ENCODE measurements at regions not wholly inside any gene's neighbourhood (a gene's known extent, or its start where the extent isn't known, plus 50 kb on each side); places are given as distances from the start of the nearest gene placed in this dataset.

DNA sequence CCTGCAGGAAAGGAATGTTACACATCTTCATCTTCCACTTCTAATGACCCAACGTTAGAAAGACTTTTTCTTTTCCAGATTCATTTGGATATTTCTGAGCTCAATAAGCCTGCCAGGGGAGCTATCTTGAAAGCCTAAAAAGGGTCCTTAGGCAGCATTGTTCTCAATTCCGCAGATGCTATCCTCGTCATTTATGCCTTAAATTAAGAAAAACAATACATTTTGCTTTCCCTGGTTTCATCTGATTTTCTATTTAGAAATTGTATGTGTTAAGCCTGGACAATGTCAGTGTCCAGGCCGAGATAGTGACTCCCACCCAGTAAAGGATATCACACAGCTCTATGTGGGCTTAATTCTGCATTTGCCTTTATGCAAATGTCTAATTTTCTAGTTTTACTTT lies 721.3 kb downstream of the DIAPH3 start:
- no peak overlapping the region for H3K4me3 ChIP-seq
- ATAC-seq: no peak
- no peak for TF ChIP-seq POLR2AphosphoS5 (IDR thresholded peaks at IDR 0.05)
- TF ChIP-seq EP300 (IDR thresholded peaks at IDR 0.05): no peak
- TF ChIP-seq, protein P1, sequence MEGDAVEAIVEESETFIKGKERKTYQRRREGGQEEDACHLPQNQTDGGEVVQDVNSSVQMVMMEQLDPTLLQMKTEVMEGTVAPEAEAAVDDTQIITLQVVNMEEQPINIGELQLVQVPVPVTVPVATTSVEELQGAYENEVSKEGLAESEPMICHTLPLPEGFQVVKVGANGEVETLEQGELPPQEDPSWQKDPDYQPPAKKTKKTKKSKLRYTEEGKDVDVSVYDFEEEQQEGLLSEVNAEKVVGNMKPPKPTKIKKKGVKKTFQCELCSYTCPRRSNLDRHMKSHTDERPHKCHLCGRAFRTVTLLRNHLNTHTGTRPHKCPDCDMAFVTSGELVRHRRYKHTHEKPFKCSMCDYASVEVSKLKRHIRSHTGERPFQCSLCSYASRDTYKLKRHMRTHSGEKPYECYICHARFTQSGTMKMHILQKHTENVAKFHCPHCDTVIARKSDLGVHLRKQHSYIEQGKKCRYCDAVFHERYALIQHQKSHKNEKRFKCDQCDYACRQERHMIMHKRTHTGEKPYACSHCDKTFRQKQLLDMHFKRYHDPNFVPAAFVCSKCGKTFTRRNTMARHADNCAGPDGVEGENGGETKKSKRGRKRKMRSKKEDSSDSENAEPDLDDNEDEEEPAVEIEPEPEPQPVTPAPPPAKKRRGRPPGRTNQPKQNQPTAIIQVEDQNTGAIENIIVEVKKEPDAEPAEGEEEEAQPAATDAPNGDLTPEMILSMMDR (IDR thresholded peaks at IDR 0.05): no peak
- 47 to 74% methylated on average over 4 of the region's 4 CpGs for WGBS, 2 donors (ENCODE audit: low coverage in 1 of 2)
- no peaks in the 10 kb centered on the region for H3K9me3 ChIP-seq
- no peaks in the 10 kb centered on the region for H3K4me1 ChIP-seq
- no peak overlapping the region for H3K27ac ChIP-seq
- H3K27me3 ChIP-seq: no peaks in the 10 kb centered on the region
- H3K36me3 ChIP-seq: no peaks in the 10 kb centered on the region

DNA sequence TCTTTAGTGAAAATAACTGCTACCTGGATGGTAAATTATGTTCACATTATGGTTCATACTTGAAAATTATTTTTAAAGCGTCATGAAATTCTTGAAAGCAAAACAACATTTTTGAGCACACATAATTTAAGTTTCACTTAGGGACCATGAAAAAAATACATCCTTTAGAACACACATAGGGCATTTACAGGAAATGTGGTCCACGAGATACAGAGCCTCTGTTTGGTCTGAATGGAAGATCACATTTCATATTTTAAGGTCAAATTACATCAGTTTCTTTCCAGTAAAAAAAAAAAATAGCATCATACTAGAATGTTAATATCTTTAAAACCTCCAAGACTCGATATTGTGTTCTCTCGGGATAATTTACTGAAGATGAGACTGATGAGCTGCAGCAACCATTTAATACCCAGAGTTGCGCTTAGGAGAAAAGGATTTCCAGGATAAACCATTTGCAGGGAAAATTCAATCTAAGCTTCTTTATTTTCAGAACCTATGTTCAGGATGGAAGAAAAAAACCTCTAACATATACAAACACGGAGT lies 720.7 kb downstream of the DIAPH3 start:
- H3K36me3 ChIP-seq: no peaks in the 10 kb centered on the region
- H3K27me3 ChIP-seq: no peaks in the 10 kb centered on the region
- no peaks in the 10 kb centered on the region for H3K9me3 ChIP-seq
- H3K4me3 ChIP-seq: no peak overlapping the region
- no peak for ATAC-seq
- H3K4me1 ChIP-seq: no peaks in the 10 kb centered on the region
- TF ChIP-seq POLR2AphosphoS5 (IDR thresholded peaks at IDR 0.05): no peak
- TF ChIP-seq, protein P1 (IDR thresholded peaks at IDR 0.05): no peak
- TF ChIP-seq EP300 (IDR thresholded peaks at IDR 0.05): no peak
- no peak for TF ChIP-seq POLR2A (IDR thresholded peaks at IDR 0.05)
- no peak overlapping the region for H3K27ac ChIP-seq
- WGBS, 2 donors (ENCODE audit: low coverage in 1 of 2): 55 to 64% methylated on average over 6 of the region's 6 CpGs

DNA sequence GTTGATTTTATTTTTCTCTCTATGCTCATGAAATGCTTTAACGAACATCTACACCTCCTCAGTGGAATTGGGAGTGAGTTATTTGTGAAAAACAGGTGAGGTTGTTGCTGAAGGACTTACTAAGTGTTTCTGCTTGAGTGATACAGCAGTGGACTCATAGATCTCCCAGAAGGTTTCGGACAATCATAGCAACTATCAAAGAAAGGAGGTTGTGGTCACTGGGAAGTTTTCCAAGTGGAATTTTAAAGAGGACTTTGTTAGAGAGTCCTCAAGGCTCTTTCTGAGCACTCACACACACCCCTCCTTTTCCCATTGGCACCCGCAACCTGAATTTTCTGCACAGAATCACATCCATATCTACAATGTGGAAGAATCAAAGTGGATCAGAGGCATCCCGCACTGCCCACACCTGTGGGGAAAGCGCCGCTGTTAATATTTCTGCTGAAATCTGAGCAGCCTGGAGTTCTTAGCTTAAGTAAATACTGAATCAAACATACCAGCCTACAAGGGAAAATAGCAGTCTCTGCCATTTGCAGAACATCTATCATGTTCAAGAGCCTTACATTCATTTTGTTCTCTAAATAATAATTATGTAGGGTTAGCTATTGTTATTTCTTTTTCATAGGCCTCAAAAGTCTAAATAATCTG lies 719.4 kb downstream of the DIAPH3 start:
- Histone ChIP-seq H3K27me3 (no peaks in the 10 kb centered on the region), H3K27ac (no peak overlapping the region), H3K4me1 (no peaks in the 10 kb centered on the region), H3K9me3 (no peaks in the 10 kb centered on the region), H3K4me3 (no peak overlapping the region), H3K36me3 (no peaks in the 10 kb centered on the region)
- 59 to 80% methylated on average over 5 to 6 of the region's 6 CpGs for WGBS, 2 donors (ENCODE audit: low coverage in 1 of 2)
- no peak for ATAC-seq
- no peak for TF ChIP-seq POLR2A (IDR thresholded peaks at IDR 0.05)
- no peak for TF ChIP-seq POLR2AphosphoS5 (IDR thresholded peaks at IDR 0.05)
- no peak for TF ChIP-seq EP300 (IDR thresholded peaks at IDR 0.05)
- TF ChIP-seq, protein P1 (IDR thresholded peaks at IDR 0.05): no peak

GRCh38 chr13:59445812-59446211 lies 717.9 kb downstream of the DIAPH3 start:
- H3K27me3 ChIP-seq: no peaks in the 10 kb centered on the region
- WGBS, 2 donors (ENCODE audit: low coverage in 1 of 2): 33 to 69% methylated on average over 1 to 2 of the region's 2 CpGs
- H3K27ac ChIP-seq: no peak overlapping the region
- ATAC-seq: no peak
- H3K4me3 ChIP-seq: no peak overlapping the region
- H3K36me3 ChIP-seq: no peaks in the 10 kb centered on the region
- no peaks in the 10 kb centered on the region for H3K4me1 ChIP-seq
- TF ChIP-seq POLR2A (IDR thresholded peaks at IDR 0.05): no peak
- no peak for TF ChIP-seq EP300 (IDR thresholded peaks at IDR 0.05)
- TF ChIP-seq, protein P1 (IDR thresholded peaks at IDR 0.05): no peak
- no peak for TF ChIP-seq POLR2AphosphoS5 (IDR thresholded peaks at IDR 0.05)
- H3K9me3 ChIP-seq: no peaks in the 10 kb centered on the region

- ATAC-seq: no peak
- 89 to 100% methylated on average over 4 to 5 of the region's 5 CpGs for WGBS, 2 donors (ENCODE audit: low coverage in 1 of 2)
Observed at GRCh38 chr13:59446391-59446790, 717.3 kb downstream of the DIAPH3 start.

More at GRCh38 chr13:59446391-59446790, 717.3 kb downstream of the DIAPH3 start:
- no peak for TF ChIP-seq EP300 (IDR thresholded peaks at IDR 0.05)
- TF ChIP-seq POLR2AphosphoS5 (IDR thresholded peaks at IDR 0.05): no peak
- TF ChIP-seq POLR2A (IDR thresholded peaks at IDR 0.05): no peak
- TF ChIP-seq, protein P1 (IDR thresholded peaks at IDR 0.05): no peak
- Histone ChIP-seq H3K4me3 (no peak overlapping the region), H3K27me3 (no peaks in the 10 kb centered on the region), H3K4me1 (no peaks in the 10 kb centered on the region), H3K36me3 (no peaks in the 10 kb centered on the region), H3K27ac (no peak overlapping the region), H3K9me3 (no peaks in the 10 kb centered on the region)

Data from gastroesophageal sphincter (tissue), 4 donors.